ENCODE measurements at regions not wholly inside any gene's neighbourhood (a gene's known extent, or its start where the extent isn't known, plus 50 kb on each side); places are given as distances from the start of the nearest gene placed in this dataset.
"Not testable (repeated sequence)": the region's sequence is repeated elsewhere in the genome, so short reads cannot be mapped to it uniquely, and the experiment has no call there.

- H3K9ac ChIP-seq (ENCODE audit: low read length); H3K27me3 ChIP-seq (ENCODE audit: insufficient read depth, low read depth, low read length); H3K36me3 ChIP-seq (ENCODE audit: insufficient read depth, low read length); H3K79me2 ChIP-seq (replicated peaks; ENCODE audit: insufficient read depth, low read length); H3K4me3 ChIP-seq (ENCODE audit: low read length); H3F3A ChIP-seq (ENCODE audit: insufficient read depth, low read length, poor library complexity, severe bottlenecking); H2AFZ ChIP-seq (ENCODE audit: low read depth, low read length); H3K27ac ChIP-seq (ENCODE audit: low read length); H3K9me3 ChIP-seq (ENCODE audit: low read length); H3K9me2 ChIP-seq (ENCODE audit: insufficient read depth, low read length); H4K20me1 ChIP-seq (ENCODE audit: insufficient read depth); H3K4me2 ChIP-seq (ENCODE audit: low read length): not testable (repeated sequence)
Observed at GRCh38 chr15:44817797-44818196, 81.5 kb downstream of the TRIM69 start.

GRCh38 chr15:44819331-44819987 lies 83.1 kb downstream of the TRIM69 start:
- H3K4me3 ChIP-seq (ENCODE audit: low read length); H3K9ac ChIP-seq (ENCODE audit: low read length); H3K4me2 ChIP-seq (ENCODE audit: low read length); H3K9me3 ChIP-seq (ENCODE audit: low read length); H3K27me3 ChIP-seq (ENCODE audit: insufficient read depth, low read depth, low read length); H2AFZ ChIP-seq (ENCODE audit: low read depth, low read length); H3F3A ChIP-seq (ENCODE audit: insufficient read depth, low read length, poor library complexity, severe bottlenecking); H3K27ac ChIP-seq (ENCODE audit: low read length); H4K20me1 ChIP-seq (ENCODE audit: insufficient read depth); H3K79me2 ChIP-seq (replicated peaks; ENCODE audit: insufficient read depth, low read length); H3K9me2 ChIP-seq (ENCODE audit: insufficient read depth, low read length); H3K36me3 ChIP-seq (ENCODE audit: insufficient read depth, low read length): not testable (repeated sequence)

- H3K27me3 ChIP-seq (ENCODE audit: insufficient read depth, low read depth, low read length); H3K36me3 ChIP-seq (ENCODE audit: insufficient read depth, low read length); H2AFZ ChIP-seq (ENCODE audit: low read depth, low read length); H3K9me2 ChIP-seq (ENCODE audit: insufficient read depth, low read length); H3K9me3 ChIP-seq (ENCODE audit: low read length); H3K27ac ChIP-seq (ENCODE audit: low read length); H3K4me3 ChIP-seq (ENCODE audit: low read length); H3K4me2 ChIP-seq (ENCODE audit: low read length); H3K9ac ChIP-seq (ENCODE audit: low read length); H3F3A ChIP-seq (ENCODE audit: insufficient read depth, low read length, poor library complexity, severe bottlenecking); H3K79me2 ChIP-seq (replicated peaks; ENCODE audit: insufficient read depth, low read length); H4K20me1 ChIP-seq (ENCODE audit: insufficient read depth): not testable (repeated sequence)
Observed at GRCh38 chr15:44820535-44820934, 84.2 kb downstream of the TRIM69 start.

GRCh38 chr15:44820967-44821366 lies 84.6 kb downstream of the TRIM69 start:
- H3K79me2 ChIP-seq (replicated peaks; ENCODE audit: insufficient read depth, low read length): not testable (repeated sequence)

GRCh38 chr15:44824277-44825145 lies 88.2 kb downstream of the TRIM69 start:
- not testable (repeated sequence) for H3K27me3 ChIP-seq (ENCODE audit: insufficient read depth, low read depth, low read length); H3K9me2 ChIP-seq (ENCODE audit: insufficient read depth, low read length); H3K79me2 ChIP-seq (replicated peaks; ENCODE audit: insufficient read depth, low read length)

More at GRCh38 chr15:44820967-44821366, 84.6 kb downstream of the TRIM69 start:
- H4K20me1 ChIP-seq (ENCODE audit: insufficient read depth); H3K4me3 ChIP-seq (ENCODE audit: low read length); H3F3A ChIP-seq (ENCODE audit: insufficient read depth, low read length, poor library complexity, severe bottlenecking); H3K4me2 ChIP-seq (ENCODE audit: low read length); H3K9ac ChIP-seq (ENCODE audit: low read length); H3K36me3 ChIP-seq (ENCODE audit: insufficient read depth, low read length); H3K27me3 ChIP-seq (ENCODE audit: insufficient read depth, low read depth, low read length); H3K27ac ChIP-seq (ENCODE audit: low read length); H3K9me2 ChIP-seq (ENCODE audit: insufficient read depth, low read length); H2AFZ ChIP-seq (ENCODE audit: low read depth, low read length); H3K9me3 ChIP-seq (ENCODE audit: low read length): not testable (repeated sequence)

GRCh38 chr15:44826583-44826982 lies 90.3 kb downstream of the TRIM69 start:
- not testable (repeated sequence) for H4K20me1 ChIP-seq (ENCODE audit: insufficient read depth); H3K79me2 ChIP-seq (replicated peaks; ENCODE audit: insufficient read depth, low read length); H3K36me3 ChIP-seq (ENCODE audit: insufficient read depth, low read length); H3K4me3 ChIP-seq (ENCODE audit: low read length); H3F3A ChIP-seq (ENCODE audit: insufficient read depth, low read length, poor library complexity, severe bottlenecking); H2AFZ ChIP-seq (ENCODE audit: low read depth, low read length); H3K9ac ChIP-seq (ENCODE audit: low read length); H3K9me2 ChIP-seq (ENCODE audit: insufficient read depth, low read length); H3K27ac ChIP-seq (ENCODE audit: low read length); H3K27me3 ChIP-seq (ENCODE audit: insufficient read depth, low read depth, low read length); H3K9me3 ChIP-seq (ENCODE audit: low read length); H3K4me2 ChIP-seq (ENCODE audit: low read length)

More at GRCh38 chr15:44824277-44825145, 88.2 kb downstream of the TRIM69 start:
- not testable (repeated sequence) for H3F3A ChIP-seq (ENCODE audit: insufficient read depth, low read length, poor library complexity, severe bottlenecking); H3K36me3 ChIP-seq (ENCODE audit: insufficient read depth, low read length); H3K27ac ChIP-seq (ENCODE audit: low read length); H3K9me3 ChIP-seq (ENCODE audit: low read length); H3K4me3 ChIP-seq (ENCODE audit: low read length); H3K4me2 ChIP-seq (ENCODE audit: low read length); H2AFZ ChIP-seq (ENCODE audit: low read depth, low read length); H3K9ac ChIP-seq (ENCODE audit: low read length); H4K20me1 ChIP-seq (ENCODE audit: insufficient read depth)

GRCh38 chr15:44828229-44828914 lies 92.0 kb downstream of the TRIM69 start:
- not testable (repeated sequence) for H3F3A ChIP-seq (ENCODE audit: insufficient read depth, low read length, poor library complexity, severe bottlenecking); H3K9me3 ChIP-seq (ENCODE audit: low read length); H3K79me2 ChIP-seq (replicated peaks; ENCODE audit: insufficient read depth, low read length); H3K4me3 ChIP-seq (ENCODE audit: low read length); H3K27me3 ChIP-seq (ENCODE audit: insufficient read depth, low read depth, low read length); H3K9ac ChIP-seq (ENCODE audit: low read length); H2AFZ ChIP-seq (ENCODE audit: low read depth, low read length); H3K36me3 ChIP-seq (ENCODE audit: insufficient read depth, low read length); H3K9me2 ChIP-seq (ENCODE audit: insufficient read depth, low read length); H3K4me2 ChIP-seq (ENCODE audit: low read length); H3K27ac ChIP-seq (ENCODE audit: low read length); H4K20me1 ChIP-seq (ENCODE audit: insufficient read depth)

Data from neural cell (in vitro differentiated cells).